Heart left ventricle (tissue), 16 donors: ENCODE measurements at regions not wholly inside any gene's neighbourhood (a gene's known extent, or its start where the extent isn't known, plus 50 kb on each side); places are given as distances from the start of the nearest gene placed in this dataset.

Experiments used
- ATAC-seq, 4 donors: fragments of 200-7000 bp; cut with Tn5 transposase; one replicate each; pipeline ENCODE4 v1.9.1; 2020 to 2022; ENCODE audit warnings: moderate library complexity in 4 of 4, mild to moderate bottlenecking in 3 of 4, moderate number of reproducible peaks in 1 of 4
- DNase-seq, 5 donors: peaks; one replicate each; pipeline ENCODE4 v3.0.0-alpha.2; 2020
- H3K27ac ChIP-seq, 12 donors: fragments of 200-600 bp; sonication (generic) in 4 of 12; one replicate each; pipeline versions ENCODE4 v1.5.0 to v1.8.0; 2016 to 2022; ENCODE audit warnings: mild to moderate bottlenecking in 2 of 12
- H3K27me3 ChIP-seq, 9 donors: fragments of 200-600 bp; sonication (generic) in 2 of 9; one replicate each; pipeline versions ENCODE4 v1.5.1 to v1.8.0; 2016 to 2022; ENCODE audit warnings: mild to moderate bottlenecking in 3 of 9
- H3K36me3 ChIP-seq, 9 donors: fragments of 200-600 bp; sonication (generic) in 2 of 9; one replicate each; pipeline versions ENCODE4 v1.5.0 to v1.8.0; 2018 to 2022; ENCODE audit warnings: mild to moderate bottlenecking in 2 of 9
- H3K4me1 ChIP-seq, 12 donors: fragments of 200-600 bp; sonication (generic) in 4 of 12; one replicate each; pipeline versions ENCODE4 v1.5.0 to v1.8.0; 2016 to 2022; ENCODE audit warnings: mild to moderate bottlenecking in 3 of 12
- H3K4me3 ChIP-seq, 12 donors: fragments of 200-600 bp; sonication (generic) in 4 of 12; one replicate each; pipeline versions ENCODE4 v1.5.0 to v1.8.0; 2017 to 2022; ENCODE audit warnings: mild to moderate bottlenecking in 9 of 12, moderate library complexity in 4 of 12
- H3K9me3 ChIP-seq, 12 donors: fragments of 200-600 bp; sonication (generic) in 4 of 12; one replicate each; pipeline versions ENCODE4 v1.5.0 to v1.8.0; 2016 to 2022; ENCODE audit warnings: mild to moderate bottlenecking in 1 of 12
- CTCF ChIP-seq, 12 donors: fragments of 200-600 bp; sonication (generic) in 4 of 12; IDR thresholded peaks; one replicate each; pipeline versions ENCODE4 v1.5.0 to v1.8.0; 2018 to 2022; ENCODE audit warnings: antibody characterized with exemption in 12 of 12, mild to moderate bottlenecking in 5 of 12
- POLR2A ChIP-seq, 2 donors: fragments of 450-650 bp; IDR thresholded peaks; one replicate each; pipeline ENCODE4 v1.6.1; 2017; ENCODE audit warnings: antibody characterized with exemption in 2 of 2, mild to moderate bottlenecking in 2 of 2, moderate library complexity in 2 of 2
- WGBS, 4 donors: extraction: QIAGEN DNeasy Blood & Tissue Kit in 2 of 4; methylation state at CpG; one replicate each; pipeline versions ENCODE4 v1.1.5 to v1.1.7; 2013 to 2018; 5-methylcytosine and 5-hydroxymethylcytosine counted together
- intact Hi-C, 10 donors: fragments of 100-400 bp; cut with DNase I; formaldehyde crosslinking; loops; one replicate each; pipeline versions ENCODE4 v1.11.1 to v1.14.2; 2022
- donor health status: ischemic (EF 13 %, LVEDD 7.1; RV severe dilation, severe dysfunction).
- donor health status: healthy with polysubstance abuse.
- donor health status: DM: no; HTN: yes; CAD: no.
- donor health status: DM: no; HTN: no; CAD: no.
- donor health status: ischemic (EF 25% LVEDD 6.9; RV normal size, moderate dysfunction).
- donor health status: ischemic (EF 25% LVEDD 5.7; RV mildly dilated, moderate dysfunction).
- donor health status: healthy.
- donor health status: DM: yes; HTN: yes; CAD: no.
- donor health status: ischemic (EF 35%, LVEDD 5.7; RV mildly dilated, moderate dysfunction).
- donor health status: nonischemic (EF 11% LVEDD 7.7; RV severe dilation, severe dysfunction).
- donor health status: DM: yes; HTN: yes; CAD: no.
- donor health status: PGD.
- donor health status: ischemic (EF 29% LVEDD 5.4; RV normal size, mild dysfunction).
- donor health status: nonischemic (EF 23%, LVEDD 6.1; RV moderate dilation, normal function).

DNA sequence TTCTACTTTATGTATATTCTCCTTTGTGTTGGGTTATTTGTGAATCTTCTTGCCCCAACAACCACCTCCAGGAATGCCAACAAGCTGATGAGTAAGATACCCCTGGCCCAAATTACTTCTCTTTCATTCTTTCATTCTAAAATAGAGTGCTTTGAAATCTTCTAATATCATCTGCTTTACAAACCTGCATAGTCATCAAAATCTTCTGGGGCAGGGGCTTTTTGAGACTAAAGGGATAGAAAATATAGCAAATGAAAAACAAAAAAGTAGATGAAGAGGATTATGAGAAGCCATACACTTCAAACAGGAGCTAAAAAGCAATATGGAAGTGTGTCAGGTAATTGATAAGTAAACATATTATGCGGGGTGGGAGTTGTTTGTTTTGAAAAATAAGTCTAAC, 150.7 kb upstream of the SOX4 start:
- intact Hi-C loops = no loop called here
- WGBS, 4 donors = 86 to 95% (median 93%) methylated on average over 1 of the region's 1 CpG

GRCh38 chr6:21444711-21445260, 148.8 kb upstream of the SOX4 start:
- H3K27ac ChIP-seq = no peak overlapping the region
- 81 to 87% (median 85%) methylated on average over 10 of the region's 10 CpGs for WGBS, 4 donors
- DNase-seq = no peak
- no peak for TF ChIP-seq CTCF (IDR thresholded peaks at IDR 0.05)
- TF ChIP-seq POLR2A (IDR thresholded peaks at IDR 0.05) = no peak
- H3K4me1 ChIP-seq = peaks cover 0 to 7% (median 0%) of the 10 kb centered on the region in 12 donors
- H3K36me3 ChIP-seq = no peaks in the 10 kb centered on the region
- H3K4me3 ChIP-seq = no peak overlapping the region
- ATAC-seq = no peak
- H3K27me3 ChIP-seq = no peaks in the 10 kb centered on the region
- intact Hi-C loops = no loop called here
- no peaks in the 10 kb centered on the region for H3K9me3 ChIP-seq

More for the DNA sequence above, 150.7 kb upstream of the SOX4 start:
- ATAC-seq (no peak), DNase-seq (no peak)
- Histone ChIP-seq H3K27me3 (no peaks in the 10 kb centered on the region), H3K36me3 (no peaks in the 10 kb centered on the region), H3K27ac (no peak overlapping the region), H3K4me1 (peaks cover 0 to 19% (median 0%) of the 10 kb centered on the region in 12 donors), H3K9me3 (no peaks in the 10 kb centered on the region), H3K4me3 (no peak overlapping the region)
- TF ChIP-seq CTCF (IDR thresholded peaks at IDR 0.05) = no peak
- no peak for TF ChIP-seq POLR2A (IDR thresholded peaks at IDR 0.05)

DNA sequence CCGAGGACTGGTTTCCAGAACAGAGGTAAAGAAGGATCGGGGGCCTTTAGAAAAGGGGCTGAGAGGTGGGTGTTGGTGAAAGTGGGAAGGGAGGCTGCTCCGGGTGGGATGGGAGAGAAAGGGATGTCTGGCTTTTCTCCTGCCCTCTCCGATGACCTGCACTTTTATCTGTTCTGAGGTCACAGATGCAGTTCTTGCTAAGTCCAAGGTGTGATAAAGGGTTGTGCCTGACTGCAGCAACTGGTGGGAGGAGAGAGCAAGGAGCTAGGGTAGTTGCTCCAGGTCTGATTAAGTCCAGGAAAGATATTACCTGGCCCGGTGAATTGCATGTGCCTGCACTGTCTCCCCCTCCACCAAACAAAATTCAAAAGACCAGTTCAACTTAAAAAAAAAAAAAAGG, 145.6 kb upstream of the SOX4 start:
- no peak overlapping the region for H3K27ac ChIP-seq
- no peak for TF ChIP-seq CTCF (IDR thresholded peaks at IDR 0.05)
- no peak for TF ChIP-seq POLR2A (IDR thresholded peaks at IDR 0.05)
- 80 to 84% (median 81%) methylated on average over 5 of the region's 5 CpGs for WGBS, 4 donors

DNA sequence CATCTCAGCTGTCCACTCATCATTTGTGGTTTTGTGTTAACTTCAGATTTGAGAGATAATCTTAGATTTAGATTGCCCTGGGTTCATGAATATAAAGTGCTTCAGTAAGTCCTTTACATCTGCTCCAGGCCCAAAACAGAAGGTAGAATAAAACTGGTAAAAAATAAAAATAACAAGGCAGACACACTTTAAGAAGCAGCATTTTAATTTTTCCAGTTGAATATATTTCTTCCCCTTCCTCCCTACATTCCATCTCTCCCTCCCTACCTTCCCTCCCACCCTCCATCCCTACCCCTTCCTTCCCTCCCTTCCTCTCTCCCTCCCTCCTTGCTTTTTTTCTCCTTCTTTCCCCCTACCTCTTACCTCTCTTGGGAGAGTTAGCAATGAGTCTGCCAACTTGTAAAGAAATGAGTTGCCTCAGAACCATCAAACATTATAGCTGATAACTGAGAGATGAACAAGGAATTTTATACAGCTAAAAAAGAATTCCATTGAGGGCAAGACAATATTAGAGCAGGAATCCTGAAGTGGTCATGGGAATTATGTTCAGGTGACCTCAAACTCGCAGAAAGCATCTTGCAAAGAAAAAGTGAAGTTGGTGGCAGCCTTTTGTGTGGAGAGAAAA, 145.0 kb upstream of the SOX4 start:
- TF ChIP-seq POLR2A (IDR thresholded peaks at IDR 0.05) (no peak), CTCF (IDR thresholded peaks at IDR 0.05) (no peak)
- no peak for DNase-seq
- Histone ChIP-seq H3K9me3 (no peaks in the 10 kb centered on the region), H3K4me1 (no peaks in the 10 kb centered on the region), H3K27me3 (no peaks in the 10 kb centered on the region), H3K4me3 (no peak overlapping the region), H3K27ac (no peak overlapping the region), H3K36me3 (no peaks in the 10 kb centered on the region)
- WGBS, 4 donors = 37 to 90% (median 88%) methylated on average over 1 of the region's 1 CpG
- ATAC-seq = no peak
- intact Hi-C loops = no loop called here

More for the DNA sequence above, 145.6 kb upstream of the SOX4 start:
- H3K9me3 ChIP-seq = no peaks in the 10 kb centered on the region
- no peaks in the 10 kb centered on the region for H3K27me3 ChIP-seq
- H3K36me3 ChIP-seq = no peaks in the 10 kb centered on the region
- intact Hi-C loops = no loop called here
- H3K4me1 ChIP-seq = no peaks in the 10 kb centered on the region
- no peak for DNase-seq
- ATAC-seq = no peak
- H3K4me3 ChIP-seq = no peak overlapping the region
